K562 (cell line): ENCODE measurements at regions not wholly inside any gene's neighbourhood (a gene's known extent, or its start where the extent isn't known, plus 50 kb on each side); places are given as distances from the start of the nearest gene placed in this dataset.

Experiments used
- ATAC-seq: fragments of 200-7000 bp; cut with Tn5 transposase; 3 replicates; pipeline ENCODE4 v1.9.1; 2020; ENCODE audit warnings: moderate library complexity
- BruUV-seq: library from RNA; stranded (reverse); fragments of 400-500 nt; replicated peaks from 2 replicates; lab custom pipeline; 2021; lab: Mats Ljungman, UMichigan
- CTCF ChIA-PET: fragments of 300-600 bp; formaldehyde crosslinking; extraction: SDS; loops from one replicate; lab custom pipeline; 2021; ENCODE audit warnings: low intra/inter-chr PET ratio; lab: Yijun Ruan, JAX
- POLR2A ChIA-PET: fragments of 300-600, 350-650 bp; sonication (Branson Sonifier 250); formaldehyde crosslinking; extraction: SDS; loops from one replicate; lab custom pipeline; 2021; ENCODE audit warnings: antibody characterized with exemption, inconsistent platforms; lab: Yijun Ruan, JAX
- DNase-seq, 4 experiments: peaks; one replicate each; pipeline versions ENCODE4 v3.0.0 to v3.0.0-alpha.2; 2011 to 2018; ENCODE audit warnings: low spot score in 3 of 4, mixed read lengths in 3 of 4; ENCODE audit errors: extremely low read depth in 1 of 4
- FAIRE-seq: peaks from 2 replicates; lab custom pipeline; 2011; peaks lifted over from hg19 to GRCh38; lab: Jason Lieb, UNC
- H2AFZ ChIP-seq: 2 replicates; pipeline ENCODE4 v1.6.0; 2011; ENCODE audit warnings: low read depth, low read length, control low read depth, inconsistent platforms
- H3K27ac ChIP-seq: fragments of 200-600 bp; 3 replicates; pipeline ENCODE4 v1.8.0; 2011; ENCODE audit warnings: low read depth, mild to moderate bottlenecking, control low read depth, inconsistent platforms, low read length, moderate library complexity, mixed read lengths; ENCODE audit errors: extremely low read depth
- H3K27me3 ChIP-seq, 2 experiments: fragments of 300-600 bp in 1 of 2; 2 replicates in 1 of 2; 3 replicates in 1 of 2; pipeline versions ENCODE4 v1.6.0 to v1.8.0; 2011; ENCODE audit warnings: inconsistent platforms in 2 of 2, low read length in 2 of 2, mild to moderate bottlenecking in 1 of 2, mixed read lengths in 1 of 2, moderate library complexity in 1 of 2; ENCODE audit not compliant: control insufficient read depth in 2 of 2, insufficient read depth in 2 of 2
- H3K36me3 ChIP-seq: fragments of 300-600 bp; 3 replicates; pipeline ENCODE4 v1.8.0; 2011; ENCODE audit warnings: mild to moderate bottlenecking, low read length, inconsistent platforms; ENCODE audit not compliant: control insufficient read depth, insufficient read depth
- H3K4me1 ChIP-seq, 2 experiments: fragments of 200-600 bp in 1 of 2; replicated peaks in 1 of 2; 2 replicates in 1 of 2; 3 replicates in 1 of 2; pipeline versions ENCODE4 v1.5.1 to v1.8.0; 2011; ENCODE audit warnings: inconsistent platforms in 2 of 2, low read length in 2 of 2, mild to moderate bottlenecking in 1 of 2, mixed read lengths in 1 of 2, moderate library complexity in 1 of 2; ENCODE audit not compliant: control insufficient read depth in 2 of 2, insufficient read depth in 2 of 2
- H3K4me2 ChIP-seq: 2 replicates; pipeline ENCODE4 v1.6.1; 2011; ENCODE audit warnings: low read length, control low read depth, inconsistent platforms, mixed read lengths; ENCODE audit not compliant: insufficient read depth
- H3K4me3 ChIP-seq: fragments of 200-600 bp; sonication (generic), shearing (Covaris generic); 2 replicates; pipeline ENCODE4 v1.5.1; 2016; ENCODE audit warnings: control low read depth, inconsistent platforms
- H3K79me2 ChIP-seq: fragments of 200-600 bp; 3 replicates; pipeline ENCODE4 v1.8.0; 2011; ENCODE audit warnings: low read length, inconsistent platforms; ENCODE audit not compliant: control insufficient read depth, insufficient read depth
- H3K9ac ChIP-seq, 2 experiments: 2 replicates each; pipeline versions ENCODE4 v1.6.0 to v1.6.1; 2011; ENCODE audit warnings: low read depth in 2 of 2, low read length in 2 of 2, control low read depth in 1 of 2, inconsistent platforms in 1 of 2, mild to moderate bottlenecking in 1 of 2, mixed read lengths in 1 of 2; ENCODE audit not compliant: insufficient read depth in 1 of 2
- H3K9me1 ChIP-seq: one replicate; pipeline ENCODE4 v1.6.0; 2011; ENCODE audit warnings: inconsistent platforms, mild to moderate bottlenecking, low read length, moderate library complexity; ENCODE audit not compliant: control insufficient read depth, insufficient read depth
- H3K9me3 ChIP-seq: replicated peaks from 2 replicates; pipeline ENCODE4 v1.5.1; 2011; ENCODE audit warnings: low read depth, low read length, inconsistent platforms; ENCODE audit not compliant: control insufficient read depth, insufficient read depth
- H4K20me1 ChIP-seq: replicated peaks from 2 replicates; pipeline ENCODE4 v1.6.1; 2011; ENCODE audit warnings: low read length, inconsistent platforms, mixed read lengths; ENCODE audit not compliant: control insufficient read depth, insufficient read depth
- ATF3 ChIP-seq, 2 experiments: fragments of 450-650 bp in 1 of 2; sonication (generic) in 1 of 2; formaldehyde crosslinking in 1 of 2; IDR thresholded peaks in 1 of 2; conservative IDR thresholded peaks in 1 of 2; 2 replicates each; pipeline versions ENCODE4 v1.6.1 to v1.8.1; 2016 to 2023; ENCODE audit warnings: mild to moderate bottlenecking in 2 of 2, moderate library complexity in 2 of 2, inconsistent platforms in 1 of 2, missing genetic modification reagents in 1 of 2
- CCAR2 ChIP-seq: fragments of 200-400 bp; formaldehyde crosslinking; IDR thresholded peaks from 2 replicates; pipeline ENCODE4 v1.6.1; 2017; ENCODE audit warnings: mild to moderate bottlenecking, low read depth, low read length
- CUX1 ChIP-seq: fragments of 200-800 bp; sonication (Bioruptor generic); IDR thresholded peaks from 2 replicates; pipeline ENCODE4 v1.6.1; 2016; ENCODE audit warnings: missing genetic modification characterization, missing compliant biosample characterization
- MTA1 ChIP-seq: fragments of 450-650 bp; IDR thresholded peaks from 2 replicates; pipeline ENCODE4 v1.6.1; 2017; ENCODE audit warnings: borderline replicate concordance
- POLR3A ChIP-seq: IDR thresholded peaks from 2 replicates; pipeline ENCODE4 v1.6.1; 2011; ENCODE audit warnings: borderline replicate concordance, mild to moderate bottlenecking, moderate library complexity; ENCODE audit not compliant: insufficient read length, insufficient read depth; ENCODE audit errors: extremely low read depth
- SFPQ ChIP-seq: fragments of 200-400 bp; formaldehyde crosslinking; IDR thresholded peaks from 2 replicates; pipeline ENCODE4 v1.6.1; 2017; ENCODE audit warnings: mild to moderate bottlenecking, low read depth, low read length, moderate library complexity
- SNIP1 ChIP-seq: fragments of 450-650 bp; IDR thresholded peaks from 2 replicates; pipeline ENCODE4 v1.7.1; 2017; ENCODE audit warnings: low read depth, mild to moderate bottlenecking
- TBL1XR1 ChIP-seq, 2 experiments: IDR thresholded peaks; 2 replicates each; pipeline ENCODE4 v1.6.1; 2012; ENCODE audit warnings: improper control_type of control experiment in 2 of 2, low read length in 2 of 2, mild to moderate bottlenecking in 1 of 2
- TCF7 ChIP-seq: sonication (generic); IDR thresholded peaks from 2 replicates; pipeline ENCODE4 v1.6.1; 2016; ENCODE audit warnings: antibody characterized with exemption, borderline replicate concordance
- ZNF282 ChIP-seq: sonication (generic); formaldehyde crosslinking; IDR thresholded peaks from 2 replicates; pipeline ENCODE4 v1.8.1; 2023; ENCODE audit warnings: missing genetic modification reagents
- ZNF785 ChIP-seq: fragments of 250-450 bp; sonication (Bioruptor Pico); IDR thresholded peaks from 2 replicates; pipeline ENCODE4 v1.4.0; 2020; ENCODE audit warnings: mild to moderate bottlenecking
- WGBS: fragments of 100-300 bp; shearing (Covaris generic); methylation state at CpG from one replicate; pipeline ENCODE4 v1.1.6; 2016; ENCODE audit warnings: low coverage, mixed read lengths; ENCODE audit not compliant: insufficient coverage; ENCODE audit errors: missing lambda C conversion rate; 5-methylcytosine and 5-hydroxymethylcytosine counted together
- in situ Hi-C: fragments of 300-500 bp; cut with MboI; formaldehyde crosslinking; loops from 4 replicates; pipeline ENCODE4 v1.15.0; 2018; ENCODE audit warnings: inconsistent platforms, mixed read lengths
- intact Hi-C: fragments of 100-400 bp; cut with micrococcal nuclease; formaldehyde crosslinking; loops from 2 replicates; pipeline ENCODE4 v1.14.2; 2022

- Histone ChIP-seq H3K36me3 (no peaks in the 10 kb centered on the region), H3K9ac (no peak overlapping the region), H3K27me3 (0 out of 5 replicates have a peak, but pooled peaks cover 3 to 5% of the 10 kb centered on the region in 2 experiments), H3K4me1 (no peaks in the 10 kb centered on the region), H4K20me1 (no peaks in the 10 kb centered on the region), H2AFZ (no peak overlapping the region), H3K4me2 (no peak overlapping the region), H3K4me3 (no peak overlapping the region), H3K27ac (no peak overlapping the region), H3K79me2 (no peaks in the 10 kb centered on the region), H3K9me1 (no peaks in the 10 kb centered on the region), H3K9me3 (no peaks in the 10 kb centered on the region)
- WGBS: 0% methylated on average over 2 of the region's 2 CpGs
- in situ Hi-C loops: loop anchor here (5.0 kb wide), 1 partner anchor 75 kb away; no protein-coding TSS in a partner anchor
- POLR2A ChIA-PET: no interaction called here
- intact Hi-C loops: no loop called here
- ATAC-seq (no peak), DNase-seq (no peak), FAIRE-seq (no peak)
- no TSS peak for BruUV-seq
- CTCF ChIA-PET: interaction anchor here (0.6 kb wide), 1 partner anchor 566 kb away, joined by 3 read pairs; no protein-coding TSS in a partner anchor
- TF ChIP-seq TCF7 (no peak), CCAR2 (no peak), SNIP1 (no peak), ZNF785 (CRISPR knock-in tag) (no peak), CUX1 (no peak), MTA1 (no peak), POLR3A (no peak), TBL1XR1 (IDR thresholded peaks at IDR 0.05; ENCODE audit: low read length in 2 of 2) (no peak), SFPQ (no peak), ATF3 (IDR thresholded peaks at IDR 0.05) (no peak), ATF3 (CRISPR knock-in tag; conservative IDR thresholded peaks at IDR 0.05) (no peak), ZNF282 (CRISPR knock-in tag) (no peak)
These were observed 51.0 kb upstream of the PHF24 start for GRCh38 chr9:34907044-34907443.
